ENCODE measurements at regions not wholly inside any gene's neighbourhood (a gene's known extent, or its start where the extent isn't known, plus 50 kb on each side); places are given as distances from the start of the nearest gene placed in this dataset.

- Histone ChIP-seq H3K36me3 (replicated peaks in 1 of 2; ENCODE audit: control insufficient read depth in 2 of 2, insufficient read depth in 2 of 2, low read length in 2 of 2) (no peaks in the 10 kb centered on the region), H3K4ac (ENCODE audit: low read length) (no peak overlapping the region), H3K4me2 (ENCODE audit: insufficient read depth, low read length, poor library complexity, severe bottlenecking) (no peak overlapping the region), H4K91ac (ENCODE audit: low read depth, low read length, poor library complexity) (no peak overlapping the region), H3K23ac (ENCODE audit: low read depth, low read length, poor library complexity) (no peak overlapping the region), H4K8ac (ENCODE audit: low read depth, low read length) (no peak overlapping the region), H3K79me1 (ENCODE audit: low read depth, low read length) (no peaks in the 10 kb centered on the region), H3K27me3 (ENCODE audit: control insufficient read depth in 3 of 3, insufficient read depth in 3 of 3, low read depth in 1 of 3, low read length in 3 of 3) (no peaks in the 10 kb centered on the region), H2BK120ac (ENCODE audit: low read depth, low read length) (no peak overlapping the region), H3K18ac (ENCODE audit: low read length) (no peak overlapping the region), H3K4me3 (ENCODE audit: low read length in 2 of 2) (no peak overlapping the region), H3K14ac (ENCODE audit: low read length) (no peak overlapping the region), H2BK5ac (ENCODE audit: low read length) (no peak overlapping the region), H2BK12ac (ENCODE audit: low read length) (no peak overlapping the region), H2BK15ac (ENCODE audit: low read length) (no peak overlapping the region), H3K9ac (ENCODE audit: low read depth, low read length, poor library complexity) (no peak overlapping the region), H3K27ac (replicated peaks; ENCODE audit: low read length) (no peak overlapping the region), H2AK5ac (ENCODE audit: low read depth, low read length) (no peak overlapping the region), H3K4me1 (ENCODE audit: control insufficient read depth in 2 of 2, insufficient read depth in 1 of 2, low read depth in 1 of 2, low read length in 2 of 2) (no peaks in the 10 kb centered on the region), H3K9me3 (replicated peaks in 1 of 2; ENCODE audit: control insufficient read depth in 2 of 2, insufficient read depth in 1 of 2, low read depth in 1 of 2, low read length in 2 of 2) (no peaks in the 10 kb centered on the region), H2AFZ (ENCODE audit: low read length) (no peak overlapping the region)
- no CpG with 5 or more reads among the region's 1 CpG for WGBS, 2 donors (ENCODE audit: extremely low coverage in 2 of 2, insufficient read length in 2 of 2, insufficient replicate concordance in 1 of 2)
- DNase-seq (ENCODE audit: low spot score) = no peak
Measured at GRCh38 chr3:22231061-22231460, 480.1 kb upstream of the ZNF385D start.

DNA sequence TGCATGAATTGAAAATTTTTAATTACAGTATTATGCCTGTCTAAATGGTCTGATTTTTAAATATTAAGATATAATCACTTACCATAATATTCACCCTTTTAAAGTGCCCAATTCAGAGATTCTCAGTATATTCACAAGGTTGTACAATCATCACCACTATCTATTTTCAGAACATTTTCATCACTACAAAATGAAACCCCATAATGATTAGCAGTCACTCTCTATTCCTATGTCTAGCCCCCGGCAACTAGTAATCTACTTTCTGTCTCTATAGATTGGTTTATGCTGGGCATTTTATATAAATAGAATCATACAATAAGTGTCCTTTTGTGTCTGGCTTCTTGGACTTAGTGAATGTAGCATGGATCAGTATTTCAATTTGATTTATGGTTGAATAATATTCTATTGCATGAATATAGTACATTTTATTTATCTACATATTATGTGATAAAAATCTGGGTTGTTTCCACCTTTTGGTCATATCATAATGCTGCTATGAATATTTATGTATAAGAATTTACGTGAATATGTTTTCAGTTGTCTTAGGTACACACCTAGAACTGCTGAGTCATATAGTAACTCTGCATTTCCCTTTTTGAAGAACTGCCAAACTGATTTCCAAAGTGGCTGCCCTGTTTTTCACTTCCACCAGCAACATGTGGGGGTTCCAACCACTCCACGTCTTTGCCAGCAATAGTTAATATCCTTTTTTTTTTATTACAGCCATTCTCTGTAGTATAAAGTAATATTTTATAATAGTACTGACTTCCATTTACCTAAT is 485.7 kb upstream of the ZNF385D start:
- no peak overlapping the region for H3K9ac ChIP-seq (ENCODE audit: low read depth, low read length, poor library complexity)
- H3K14ac ChIP-seq (ENCODE audit: low read length) = no peak overlapping the region
- no peak overlapping the region for H3K4me2 ChIP-seq (ENCODE audit: insufficient read depth, low read length, poor library complexity, severe bottlenecking)
- DNase-seq (ENCODE audit: low spot score) = no peak
- no peak overlapping the region for H3K27ac ChIP-seq (replicated peaks; ENCODE audit: low read length)
- no peak overlapping the region for H2BK120ac ChIP-seq (ENCODE audit: low read depth, low read length)
- no CpG with 5 or more reads among the region's 3 CpGs for WGBS, 2 donors (ENCODE audit: extremely low coverage in 2 of 2, insufficient read length in 2 of 2, insufficient replicate concordance in 1 of 2)
- H2BK5ac ChIP-seq (ENCODE audit: low read length) = no peak overlapping the region
- no peaks in the 10 kb centered on the region for H3K79me1 ChIP-seq (ENCODE audit: low read depth, low read length)
- no peaks in the 10 kb centered on the region for H3K4me1 ChIP-seq (ENCODE audit: control insufficient read depth in 2 of 2, insufficient read depth in 1 of 2, low read depth in 1 of 2, low read length in 2 of 2)
- H4K91ac ChIP-seq (ENCODE audit: low read depth, low read length, poor library complexity) = no peak overlapping the region
- no peak overlapping the region for H3K23ac ChIP-seq (ENCODE audit: low read depth, low read length, poor library complexity)
- H3K4me3 ChIP-seq (ENCODE audit: low read length in 2 of 2) = no peak overlapping the region
- no peak overlapping the region for H3K4ac ChIP-seq (ENCODE audit: low read length)
- H3K36me3 ChIP-seq (replicated peaks in 1 of 2; ENCODE audit: control insufficient read depth in 2 of 2, insufficient read depth in 2 of 2, low read length in 2 of 2) = no peaks in the 10 kb centered on the region
- H3K27me3 ChIP-seq (ENCODE audit: control insufficient read depth in 3 of 3, insufficient read depth in 3 of 3, low read depth in 1 of 3, low read length in 3 of 3) = no peaks in the 10 kb centered on the region
- no peak overlapping the region for H2BK15ac ChIP-seq (ENCODE audit: low read length)
- H4K8ac ChIP-seq (ENCODE audit: low read depth, low read length) = no peak overlapping the region
- no peak overlapping the region for H2AFZ ChIP-seq (ENCODE audit: low read length)
- no peak overlapping the region for H2BK12ac ChIP-seq (ENCODE audit: low read length)
- H3K18ac ChIP-seq (ENCODE audit: low read length) = no peak overlapping the region
- H3K9me3 ChIP-seq (replicated peaks in 1 of 2; ENCODE audit: control insufficient read depth in 2 of 2, insufficient read depth in 1 of 2, low read depth in 1 of 2, low read length in 2 of 2) = no peaks in the 10 kb centered on the region
- H2AK5ac ChIP-seq (ENCODE audit: low read depth, low read length) = no peak overlapping the region

DNA sequence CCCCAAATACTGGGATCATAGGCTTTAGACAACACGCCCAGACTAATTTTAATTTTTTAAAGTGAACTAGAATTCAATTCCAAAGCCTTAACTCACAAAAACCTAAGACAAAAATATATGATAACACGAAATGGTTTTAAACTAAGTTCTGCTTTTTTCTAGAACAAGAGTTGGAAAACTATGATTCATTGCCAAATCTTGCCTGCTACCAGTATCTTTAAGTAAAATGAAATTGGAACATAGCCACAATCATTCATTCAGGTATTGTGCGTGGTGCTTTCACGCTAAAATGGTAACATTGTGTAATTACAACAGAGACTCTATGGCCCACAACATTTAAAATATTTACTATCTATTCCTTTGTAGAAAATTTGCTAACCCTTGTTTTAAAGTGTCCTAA is 488.0 kb upstream of the ZNF385D start:
- H4K8ac ChIP-seq (ENCODE audit: low read depth, low read length) = no peak overlapping the region
- H2AK5ac ChIP-seq (ENCODE audit: low read depth, low read length) = no peak overlapping the region
- no peaks in the 10 kb centered on the region for H3K4me1 ChIP-seq (ENCODE audit: control insufficient read depth in 2 of 2, insufficient read depth in 1 of 2, low read depth in 1 of 2, low read length in 2 of 2)
- H3K18ac ChIP-seq (ENCODE audit: low read length) = no peak overlapping the region
- no peak overlapping the region for H2BK120ac ChIP-seq (ENCODE audit: low read depth, low read length)
- no CpG with 5 or more reads among the region's 4 CpGs for WGBS, 2 donors (ENCODE audit: extremely low coverage in 2 of 2, insufficient read length in 2 of 2, insufficient replicate concordance in 1 of 2)
- H3K27ac ChIP-seq (replicated peaks; ENCODE audit: low read length) = no peak overlapping the region
- no peak overlapping the region for H3K4ac ChIP-seq (ENCODE audit: low read length)
- H3K79me1 ChIP-seq (ENCODE audit: low read depth, low read length) = no peaks in the 10 kb centered on the region
- H2BK15ac ChIP-seq (ENCODE audit: low read length) = no peak overlapping the region
- no peaks in the 10 kb centered on the region for H3K27me3 ChIP-seq (ENCODE audit: control insufficient read depth in 3 of 3, insufficient read depth in 3 of 3, low read depth in 1 of 3, low read length in 3 of 3)
- no peaks in the 10 kb centered on the region for H3K36me3 ChIP-seq (replicated peaks in 1 of 2; ENCODE audit: control insufficient read depth in 2 of 2, insufficient read depth in 2 of 2, low read length in 2 of 2)
- no peak overlapping the region for H2BK12ac ChIP-seq (ENCODE audit: low read length)
- H3K4me2 ChIP-seq (ENCODE audit: insufficient read depth, low read length, poor library complexity, severe bottlenecking) = no peak overlapping the region
- H3K9me3 ChIP-seq (replicated peaks in 1 of 2; ENCODE audit: control insufficient read depth in 2 of 2, insufficient read depth in 1 of 2, low read depth in 1 of 2, low read length in 2 of 2) = no peaks in the 10 kb centered on the region
- no peak overlapping the region for H3K9ac ChIP-seq (ENCODE audit: low read depth, low read length, poor library complexity)
- no peak overlapping the region for H2BK5ac ChIP-seq (ENCODE audit: low read length)
- no peak overlapping the region for H3K14ac ChIP-seq (ENCODE audit: low read length)
- H3K23ac ChIP-seq (ENCODE audit: low read depth, low read length, poor library complexity) = no peak overlapping the region
- no peak overlapping the region for H3K4me3 ChIP-seq (ENCODE audit: low read length in 2 of 2)
- no peak for DNase-seq (ENCODE audit: low spot score)
- no peak overlapping the region for H2AFZ ChIP-seq (ENCODE audit: low read length)
- no peak overlapping the region for H4K91ac ChIP-seq (ENCODE audit: low read depth, low read length, poor library complexity)

GRCh38 chr3:22241110-22241509 is 490.1 kb upstream of the ZNF385D start:
- Histone ChIP-seq H3K36me3 (replicated peaks in 1 of 2; ENCODE audit: control insufficient read depth in 2 of 2, insufficient read depth in 2 of 2, low read length in 2 of 2) (no peaks in the 10 kb centered on the region), H4K91ac (ENCODE audit: low read depth, low read length, poor library complexity) (no peak overlapping the region), H2BK15ac (ENCODE audit: low read length) (no peak overlapping the region)

More at GRCh38 chr3:22241110-22241509, 490.1 kb upstream of the ZNF385D start:
- Histone ChIP-seq H3K4me3 (ENCODE audit: low read length in 2 of 2) (no peak overlapping the region), H2BK5ac (ENCODE audit: low read length) (no peak overlapping the region), H3K9ac (ENCODE audit: low read depth, low read length, poor library complexity) (no peak overlapping the region), H2AK5ac (ENCODE audit: low read depth, low read length) (no peak overlapping the region), H2BK120ac (ENCODE audit: low read depth, low read length) (no peak overlapping the region), H3K4me2 (ENCODE audit: insufficient read depth, low read length, poor library complexity, severe bottlenecking) (no peak overlapping the region), H3K23ac (ENCODE audit: low read depth, low read length, poor library complexity) (no peak overlapping the region), H4K8ac (ENCODE audit: low read depth, low read length) (no peak overlapping the region), H2BK12ac (ENCODE audit: low read length) (no peak overlapping the region), H3K4me1 (ENCODE audit: control insufficient read depth in 2 of 2, insufficient read depth in 1 of 2, low read depth in 1 of 2, low read length in 2 of 2) (no peaks in the 10 kb centered on the region), H3K27ac (replicated peaks; ENCODE audit: low read length) (no peak overlapping the region), H3K18ac (ENCODE audit: low read length) (no peak overlapping the region), H3K4ac (ENCODE audit: low read length) (no peak overlapping the region), H2AFZ (ENCODE audit: low read length) (no peak overlapping the region), H3K79me1 (ENCODE audit: low read depth, low read length) (no peaks in the 10 kb centered on the region), H3K9me3 (replicated peaks in 1 of 2; ENCODE audit: control insufficient read depth in 2 of 2, insufficient read depth in 1 of 2, low read depth in 1 of 2, low read length in 2 of 2) (no peaks in the 10 kb centered on the region), H3K14ac (ENCODE audit: low read length) (no peak overlapping the region), H3K27me3 (ENCODE audit: control insufficient read depth in 3 of 3, insufficient read depth in 3 of 3, low read depth in 1 of 3, low read length in 3 of 3) (no peaks in the 10 kb centered on the region)
- DNase-seq (ENCODE audit: low spot score) = no peak
- no CpG with 5 or more reads among the region's 2 CpGs for WGBS, 2 donors (ENCODE audit: extremely low coverage in 2 of 2, insufficient read length in 2 of 2, insufficient replicate concordance in 1 of 2)
